Lower leg skin (tissue), 4 donors: ENCODE measurements at regions not wholly inside any gene's neighbourhood (a gene's known extent, or its start where the extent isn't known, plus 50 kb on each side); places are given as distances from the start of the nearest gene placed in this dataset.

Source experiments
- DNase-seq, 2 donors: peaks; one replicate each; pipeline ENCODE4 v3.0.0-alpha.2; 2019; ENCODE audit warnings: low spot score in 2 of 2
- H3K4me3 ChIP-seq: fragments of 200-600 bp; sonication (generic); 2 replicates; pipeline ENCODE4 v1.5.1; 2017; ENCODE audit warnings: mild to moderate bottlenecking, low read depth; ENCODE audit not compliant: poor library complexity, severe bottlenecking
- CTCF ChIP-seq, 3 donors: fragments of 450-650 bp; IDR thresholded peaks; one replicate each; pipeline ENCODE4 v1.5.1; 2016; ENCODE audit warnings: antibody characterized with exemption in 3 of 3, mild to moderate bottlenecking in 3 of 3, moderate library complexity in 2 of 3
- POLR2A ChIP-seq, 2 donors: fragments of 450-650 bp; IDR thresholded peaks; one replicate each; pipeline ENCODE4 v1.6.1; 2016 to 2017; ENCODE audit warnings: antibody characterized with exemption in 2 of 2, mild to moderate bottlenecking in 1 of 2, moderate library complexity in 1 of 2
- WGBS, 2 donors: methylation state at CpG; one replicate each; pipeline ENCODE4 v1.1.5; 2018; 5-methylcytosine and 5-hydroxymethylcytosine counted together
- intact Hi-C: fragments of 100-400 bp; cut with DNase I; formaldehyde crosslinking; loops from one replicate; pipeline ENCODE4 v1.15.0; 2023; ENCODE audit warnings: low total_unique reads

GRCh38 chr14:61893371-61893940 lies 131.2 kb downstream of the SNAPC1 start:
- TF ChIP-seq POLR2A (IDR thresholded peaks at IDR 0.05) (no peak), CTCF (IDR thresholded peaks at IDR 0.05) (no peak)
- intact Hi-C loops: no loop called here
- 80 to 84% methylated on average over 5 of the region's 5 CpGs for WGBS, 2 donors
- no peak for DNase-seq
- no peak overlapping the region for H3K4me3 ChIP-seq

GRCh38 chr14:61894452-61895077 lies 132.3 kb downstream of the SNAPC1 start:
- intact Hi-C loops: no loop called here
- DNase-seq: peak in 1 of 2 donors; percentile 29
- TF ChIP-seq CTCF (IDR thresholded peaks at IDR 0.05) (no peak), POLR2A (IDR thresholded peaks at IDR 0.05) (no peak)
- 50 to 51% methylated on average over 5 of the region's 5 CpGs for WGBS, 2 donors
- no peak overlapping the region for H3K4me3 ChIP-seq

DNA sequence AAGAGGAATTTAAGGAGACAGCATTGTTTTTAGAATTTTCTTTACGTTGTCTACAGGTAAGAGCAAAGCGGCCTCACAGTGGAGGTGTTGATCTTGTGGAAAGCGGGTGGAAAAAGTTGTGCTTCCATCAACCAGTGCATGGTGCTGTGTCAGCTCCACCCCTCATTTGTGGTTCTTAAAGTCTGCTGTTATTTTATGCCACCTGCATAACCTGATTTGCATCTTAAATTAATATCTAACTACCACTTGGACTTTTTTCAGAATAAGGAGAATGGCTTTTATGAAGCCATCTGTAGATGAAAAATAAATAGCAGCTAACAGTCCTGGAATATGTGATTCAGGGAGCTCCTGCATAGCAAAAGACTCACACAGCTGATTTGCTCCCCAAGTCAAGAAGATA lies 135.1 kb downstream of the SNAPC1 start:
- intact Hi-C loops: no loop called here
- 90 to 96% methylated on average over 3 of the region's 3 CpGs for WGBS, 2 donors
- TF ChIP-seq POLR2A (IDR thresholded peaks at IDR 0.05): no peak
- TF ChIP-seq CTCF (IDR thresholded peaks at IDR 0.05): no peak
- H3K4me3 ChIP-seq: no peak overlapping the region
- no peak for DNase-seq

- no peak overlapping the region for H3K4me3 ChIP-seq
- WGBS, 2 donors: 73 to 80% methylated on average over 6 of the region's 6 CpGs
- TF ChIP-seq CTCF (IDR thresholded peaks at IDR 0.05) (no peak), POLR2A (IDR thresholded peaks at IDR 0.05) (no peak)
- intact Hi-C loops: no loop called here
- no peak for DNase-seq
Measured at GRCh38 chr14:61898568-61898967, 136.3 kb downstream of the SNAPC1 start.

DNA sequence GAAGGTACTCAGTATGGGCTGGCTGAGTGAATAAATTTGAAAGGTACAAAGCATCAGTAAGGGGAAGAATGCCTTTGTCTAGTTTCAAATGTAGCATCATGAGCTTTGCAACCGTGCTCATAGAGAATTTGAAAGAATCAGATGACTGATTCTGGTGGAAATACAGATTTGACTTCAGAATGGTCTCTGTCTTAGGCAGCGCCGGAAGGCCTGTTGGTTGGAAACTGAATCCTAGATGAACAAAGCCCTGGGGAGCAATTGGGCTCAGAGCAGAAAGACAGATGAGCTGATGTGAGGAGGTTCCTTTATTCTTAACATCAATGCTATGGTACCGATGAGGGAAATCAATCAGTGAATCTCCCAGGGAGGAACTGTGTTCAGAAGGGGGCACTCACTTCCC lies 137.3 kb downstream of the SNAPC1 start:
- no peak for DNase-seq
- no peak for TF ChIP-seq CTCF (IDR thresholded peaks at IDR 0.05)
- TF ChIP-seq POLR2A (IDR thresholded peaks at IDR 0.05): no peak
- WGBS, 2 donors: 82 to 88% methylated on average over 4 of the region's 4 CpGs
- intact Hi-C loops: no loop called here
- no peak overlapping the region for H3K4me3 ChIP-seq

DNA sequence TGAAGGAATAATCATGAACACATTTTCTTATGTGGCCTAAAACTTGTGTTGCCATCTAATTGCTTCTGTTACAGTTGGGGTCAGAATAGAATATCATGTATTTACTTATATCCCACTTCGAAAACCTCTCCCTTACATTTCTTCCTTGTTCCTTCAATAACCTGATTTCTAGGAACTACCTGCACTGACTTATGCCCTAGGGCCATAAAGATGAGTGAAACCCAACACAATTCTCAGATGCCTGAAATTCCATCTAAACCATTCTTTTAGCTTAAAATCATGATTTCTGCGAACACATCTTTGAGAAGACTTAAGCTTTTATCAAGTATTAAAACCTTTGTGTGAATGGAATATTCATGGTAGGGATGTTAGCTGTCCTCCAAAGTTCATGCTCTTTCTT lies 142.7 kb downstream of the SNAPC1 start:
- WGBS, 2 donors: 63 to 91% methylated on average over 2 of the region's 2 CpGs
- no peak for TF ChIP-seq CTCF (IDR thresholded peaks at IDR 0.05)
- no peak for DNase-seq
- intact Hi-C loops: no loop called here
- H3K4me3 ChIP-seq: no peak overlapping the region
